COLO829 (cell line): ENCODE measurements at regions not wholly inside any gene's neighbourhood (a gene's known extent, or its start where the extent isn't known, plus 50 kb on each side); places are given as distances from the start of the nearest gene placed in this dataset.

ENCODE experiments used
- DNase-seq: peaks from one replicate; pipeline ENCODE4 v3.0.0; 2012; ENCODE audit warnings: low spot score

- DNase-seq: no peak
These were observed 61.1 kb upstream of the RAB4A start for GRCh38 chr1:229209816-229210215.

GRCh38 chr1:229210844-229211243 lies 60.1 kb upstream of the RAB4A start:
- no peak for DNase-seq

- DNase-seq: no peak
These were observed 57.1 kb upstream of the RAB4A start for GRCh38 chr1:229213797-229214196.

- DNase-seq: no peak
These were observed 53.2 kb upstream of the RAB4A start for GRCh38 chr1:229217716-229218115.

GRCh38 chr1:229218612-229219025 lies 52.3 kb upstream of the RAB4A start:
- no peak for DNase-seq

GRCh38 chr1:229220163-229220846 lies 50.6 kb upstream of the RAB4A start:
- DNase-seq: no peak

- DNase-seq: no peak
These were observed 49.5 kb upstream of the RAB4A start for GRCh38 chr1:229221106-229222019.
